ENCODE measurements at regions not wholly inside any gene's neighbourhood (a gene's known extent, or its start where the extent isn't known, plus 50 kb on each side); places are given as distances from the start of the nearest gene placed in this dataset.

- peaks cover 63% of the 10 kb centered on the region for H3K27me3 ChIP-seq (replicated peaks; ENCODE audit: insufficient read depth, low read depth, low read length, poor library complexity)
- H3K4me1 ChIP-seq (ENCODE audit: insufficient read depth, low read length, poor library complexity, severe bottlenecking) = no peaks in the 10 kb centered on the region
- no peak for TF ChIP-seq EZH2 (IDR thresholded peaks at IDR 0.05; ENCODE audit: borderline replicate concordance, low read depth, low read length, poor library complexity, severe bottlenecking)
- TF ChIP-seq, protein P1, sequence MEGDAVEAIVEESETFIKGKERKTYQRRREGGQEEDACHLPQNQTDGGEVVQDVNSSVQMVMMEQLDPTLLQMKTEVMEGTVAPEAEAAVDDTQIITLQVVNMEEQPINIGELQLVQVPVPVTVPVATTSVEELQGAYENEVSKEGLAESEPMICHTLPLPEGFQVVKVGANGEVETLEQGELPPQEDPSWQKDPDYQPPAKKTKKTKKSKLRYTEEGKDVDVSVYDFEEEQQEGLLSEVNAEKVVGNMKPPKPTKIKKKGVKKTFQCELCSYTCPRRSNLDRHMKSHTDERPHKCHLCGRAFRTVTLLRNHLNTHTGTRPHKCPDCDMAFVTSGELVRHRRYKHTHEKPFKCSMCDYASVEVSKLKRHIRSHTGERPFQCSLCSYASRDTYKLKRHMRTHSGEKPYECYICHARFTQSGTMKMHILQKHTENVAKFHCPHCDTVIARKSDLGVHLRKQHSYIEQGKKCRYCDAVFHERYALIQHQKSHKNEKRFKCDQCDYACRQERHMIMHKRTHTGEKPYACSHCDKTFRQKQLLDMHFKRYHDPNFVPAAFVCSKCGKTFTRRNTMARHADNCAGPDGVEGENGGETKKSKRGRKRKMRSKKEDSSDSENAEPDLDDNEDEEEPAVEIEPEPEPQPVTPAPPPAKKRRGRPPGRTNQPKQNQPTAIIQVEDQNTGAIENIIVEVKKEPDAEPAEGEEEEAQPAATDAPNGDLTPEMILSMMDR (conservative IDR thresholded peaks at IDR 0.05; ENCODE audit: low read depth, low read length) = no peak
- no TSS peak for BruUV-seq (replicated peaks)
- H3K4me3 ChIP-seq (ENCODE audit: low read depth, low read length, poor library complexity, severe bottlenecking) = no peak overlapping the region
- H3K27ac ChIP-seq (ENCODE audit: low read depth, low read length, poor library complexity, severe bottlenecking) = no peak overlapping the region
- intact Hi-C loops (cut with micrococcal nuclease; ENCODE audit: unreplicated experiment) = no loop called here
- no peaks in the 10 kb centered on the region for H3K9me3 ChIP-seq (ENCODE audit: low read depth, low read length, poor library complexity, severe bottlenecking)
- ChIA-PET CTCF (no interaction called here), POLR2A (ENCODE audit: low non-redundant PET) (no interaction called here)
- H3K36me3 ChIP-seq (ENCODE audit: insufficient read depth, low read length, poor library complexity, severe bottlenecking) = no peaks in the 10 kb centered on the region
- DNase-seq (ENCODE audit: low spot score) = no peak
These were observed 53.3 kb upstream of the JAM3 start for GRCh38 chr11:134015556-134015955.

- intact Hi-C loops (cut with micrococcal nuclease; ENCODE audit: unreplicated experiment) = no loop called here
- no TSS peak for BruUV-seq (replicated peaks)
- POLR2A ChIA-PET (ENCODE audit: low non-redundant PET) = no interaction called here
These were observed 51.1 kb upstream of the JAM3 start for GRCh38 chr11:134017511-134018430.

More at GRCh38 chr11:134017511-134018430, 51.1 kb upstream of the JAM3 start:
- Histone ChIP-seq H3K27ac (ENCODE audit: low read depth, low read length, poor library complexity, severe bottlenecking) (no peak overlapping the region), H3K9me3 (ENCODE audit: low read depth, low read length, poor library complexity, severe bottlenecking) (no peaks in the 10 kb centered on the region), H3K4me3 (ENCODE audit: low read depth, low read length, poor library complexity, severe bottlenecking) (no peak overlapping the region), H3K27me3 (replicated peaks; ENCODE audit: insufficient read depth, low read depth, low read length, poor library complexity) (peaks cover 47% of the 10 kb centered on the region), H3K36me3 (ENCODE audit: insufficient read depth, low read length, poor library complexity, severe bottlenecking) (no peaks in the 10 kb centered on the region), H3K4me1 (ENCODE audit: insufficient read depth, low read length, poor library complexity, severe bottlenecking) (no peaks in the 10 kb centered on the region)
- DNase-seq (ENCODE audit: low spot score) = no peak
- CTCF ChIA-PET = no interaction called here
- TF ChIP-seq, protein P1 (conservative IDR thresholded peaks at IDR 0.05; ENCODE audit: low read depth, low read length) = no peak
- TF ChIP-seq EZH2 (IDR thresholded peaks at IDR 0.05; ENCODE audit: borderline replicate concordance, low read depth, low read length, poor library complexity, severe bottlenecking) = no peak
